Astrocyte of the spinal cord (primary cell): ENCODE measurements at regions not wholly inside any gene's neighbourhood (a gene's known extent, or its start where the extent isn't known, plus 50 kb on each side); places are given as distances from the start of the nearest gene placed in this dataset.

Source experiments
- DNase-seq: peaks from one replicate; pipeline ENCODE4 v3.0.0; 2011; ENCODE audit warnings: low read depth, low spot score
- H3K4me3 ChIP-seq: 2 replicates; pipeline ENCODE4 v1.5.1; 2011; ENCODE audit warnings: low read depth, mild to moderate bottlenecking, low read length, moderate library complexity
- CTCF ChIP-seq: IDR thresholded peaks from 2 replicates; pipeline ENCODE4 v1.5.1; 2012; ENCODE audit warnings: low read depth, mild to moderate bottlenecking, low read length, inconsistent platforms
- in situ Hi-C: cut with HindIII; loops from 2 replicates; pipeline ENCODE4 v1.10.0; 2017; ENCODE audit warnings: low sequenced_read_pairs

GRCh38 chr11:70572974-70573260 lies 174.6 kb downstream of the CTTN start:
- in situ Hi-C loops: no loop called here
- TF ChIP-seq CTCF: no peak

GRCh38 chr11:70573701-70574151 lies 175.4 kb downstream of the CTTN start:
- TF ChIP-seq CTCF: no peak
- in situ Hi-C loops: no loop called here
- DNase-seq: no peak
- H3K4me3 ChIP-seq: no peak overlapping the region

More at GRCh38 chr11:70572974-70573260, 174.6 kb downstream of the CTTN start:
- no peak for DNase-seq
- H3K4me3 ChIP-seq: no peak overlapping the region

- DNase-seq: no peak
- TF ChIP-seq CTCF: no peak
- in situ Hi-C loops: no loop called here
- H3K4me3 ChIP-seq: no peak overlapping the region
Measured at GRCh38 chr11:70574725-70575347, 176.5 kb downstream of the CTTN start.

- no peak for TF ChIP-seq CTCF
- H3K4me3 ChIP-seq: no peak overlapping the region
- in situ Hi-C loops: no loop called here
- no peak for DNase-seq
Measured at GRCh38 chr11:70575396-70576060, 177.2 kb downstream of the CTTN start.

GRCh38 chr11:70577258-70577603 lies 178.9 kb downstream of the CTTN start:
- in situ Hi-C loops: no loop called here
- no peak for DNase-seq
- no peak for TF ChIP-seq CTCF
- no peak overlapping the region for H3K4me3 ChIP-seq

- no peak for DNase-seq
Measured at GRCh38 chr11:70577948-70578347, 179.6 kb downstream of the CTTN start.

More at GRCh38 chr11:70577948-70578347, 179.6 kb downstream of the CTTN start:
- in situ Hi-C loops: no loop called here
- no peak overlapping the region for H3K4me3 ChIP-seq
- no peak for TF ChIP-seq CTCF
